Progenitor cell of endocrine pancreas (in vitro differentiated cells): ENCODE measurements at regions not wholly inside any gene's neighbourhood (a gene's known extent, or its start where the extent isn't known, plus 50 kb on each side); places are given as distances from the start of the nearest gene placed in this dataset.

Source experiments
- DNase-seq: peaks from one replicate; pipeline ENCODE4 v3.0.0; 2021; ENCODE audit warnings: low spot score; ENCODE audit not compliant: unreplicated experiment
- H3K27ac Mint-ChIP-seq: 2 replicates; pipeline ENCODE4 v1.8.0; 2021; ENCODE audit warnings: mild to moderate bottlenecking, moderate library complexity, mixed read lengths
- H3K27me3 Mint-ChIP-seq: 2 replicates; pipeline ENCODE4 v1.8.0; 2021; ENCODE audit warnings: mixed read lengths
- H3K36me3 Mint-ChIP-seq: 2 replicates; pipeline ENCODE4 v1.8.0; 2022; ENCODE audit warnings: mixed read lengths; ENCODE audit not compliant: insufficient read depth
- H3K4me1 Mint-ChIP-seq: 2 replicates; pipeline ENCODE4 v1.8.0; 2021; ENCODE audit warnings: low read depth, mixed read lengths
- H3K4me3 Mint-ChIP-seq: 2 replicates; pipeline ENCODE4 v1.8.0; 2021; ENCODE audit warnings: low read depth, mild to moderate bottlenecking, moderate library complexity, mixed read lengths
- H3K9me3 Mint-ChIP-seq: 2 replicates; pipeline ENCODE4 v1.8.0; 2021; ENCODE audit warnings: low read depth, mixed read lengths
- CTCF ChIP-seq: fragments of 200-600 bp; sonication (generic); IDR thresholded peaks from one replicate; pipeline ENCODE4 v1.5.0; 2021; ENCODE audit warnings: antibody characterized with exemption, mild to moderate bottlenecking; ENCODE audit not compliant: unreplicated experiment

- DNase-seq: no peak
- no peak overlapping the region for H3K4me3 Mint-ChIP-seq
- peaks cover 23% of the 10 kb centered on the region for H3K27me3 Mint-ChIP-seq
- H3K36me3 Mint-ChIP-seq: no peaks in the 10 kb centered on the region
- no peak overlapping the region for H3K27ac Mint-ChIP-seq
- H3K9me3 Mint-ChIP-seq: no peaks in the 10 kb centered on the region
- no peak for TF ChIP-seq CTCF
- H3K4me1 Mint-ChIP-seq: no peaks in the 10 kb centered on the region
Observed at GRCh38 chr12:114174326-114174725, 208.2 kb upstream of the RBM19 start.

DNA sequence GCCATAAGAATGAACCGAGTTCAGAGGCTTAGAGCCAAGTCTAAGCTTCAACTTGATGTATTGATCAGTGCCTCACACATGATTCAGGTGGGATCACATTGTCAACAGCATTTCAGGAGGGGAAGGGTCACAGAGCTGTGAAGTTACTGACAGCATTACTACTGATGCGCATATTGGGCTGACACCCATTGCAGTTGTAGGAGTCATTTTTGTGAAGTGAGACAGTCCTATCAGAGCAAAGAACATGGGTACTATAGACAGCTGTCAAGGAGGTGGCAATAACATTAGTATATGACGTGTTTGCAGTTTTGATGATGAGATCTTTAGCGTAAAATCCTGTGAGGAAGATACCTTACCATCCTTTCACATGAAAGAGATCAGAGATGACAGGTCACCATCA is 206.0 kb upstream of the RBM19 start:
- no peaks in the 10 kb centered on the region for H3K9me3 Mint-ChIP-seq
- H3K4me1 Mint-ChIP-seq: no peaks in the 10 kb centered on the region
- H3K27ac Mint-ChIP-seq: no peak overlapping the region
- H3K36me3 Mint-ChIP-seq: no peaks in the 10 kb centered on the region
- no peak for DNase-seq
- peaks cover 38% of the 10 kb centered on the region for H3K27me3 Mint-ChIP-seq
- H3K4me3 Mint-ChIP-seq: no peak overlapping the region
- no peak for TF ChIP-seq CTCF

- no peak for TF ChIP-seq CTCF
- Mint-ChIP-seq H3K4me1 (no peaks in the 10 kb centered on the region), H3K27ac (no peak overlapping the region), H3K27me3 (peaks cover 59% of the 10 kb centered on the region), H3K9me3 (no peaks in the 10 kb centered on the region), H3K36me3 (no peaks in the 10 kb centered on the region), H3K4me3 (no peak overlapping the region)
- DNase-seq: no peak
Observed at GRCh38 chr12:114168061-114168460, 201.9 kb upstream of the RBM19 start.

DNA sequence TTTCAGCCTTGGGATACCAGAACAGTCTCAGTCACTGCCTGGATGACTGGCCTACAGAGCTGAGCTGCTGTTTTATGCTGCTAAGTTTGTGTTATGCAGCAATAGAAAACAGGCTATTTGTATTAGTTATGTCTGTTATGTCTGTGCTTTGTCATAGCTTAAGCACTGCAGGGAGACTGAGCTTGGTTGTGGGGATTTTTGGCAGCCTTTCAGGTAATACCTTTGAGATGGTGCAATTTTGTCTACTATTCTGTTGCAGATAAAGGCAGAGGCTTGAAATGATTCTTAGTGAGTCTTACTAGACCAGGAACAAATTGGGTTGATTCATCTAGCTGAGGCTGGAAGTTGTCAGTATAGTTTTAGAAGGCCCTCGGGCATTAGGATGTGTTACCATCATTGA is 201.3 kb upstream of the RBM19 start:
- Mint-ChIP-seq H3K9me3 (no peaks in the 10 kb centered on the region), H3K27ac (no peak overlapping the region), H3K27me3 (peaks cover 64% of the 10 kb centered on the region), H3K36me3 (no peaks in the 10 kb centered on the region), H3K4me3 (no peak overlapping the region), H3K4me1 (no peaks in the 10 kb centered on the region)
- TF ChIP-seq CTCF: no peak
- DNase-seq: no peak

- H3K27ac Mint-ChIP-seq: no peak overlapping the region
- no peaks in the 10 kb centered on the region for H3K9me3 Mint-ChIP-seq
- peaks cover 68% of the 10 kb centered on the region for H3K27me3 Mint-ChIP-seq
- peak; percentile 23 for DNase-seq
- H3K4me1 Mint-ChIP-seq: no peaks in the 10 kb centered on the region
- H3K4me3 Mint-ChIP-seq: no peak overlapping the region
- TF ChIP-seq CTCF: peak; percentile 82
- no peaks in the 10 kb centered on the region for H3K36me3 Mint-ChIP-seq
Observed at GRCh38 chr12:114166362-114166761, 200.2 kb upstream of the RBM19 start.
